GM12891 (cell line): ENCODE measurements at regions not wholly inside any gene's neighbourhood (a gene's known extent, or its start where the extent isn't known, plus 50 kb on each side); places are given as distances from the start of the nearest gene placed in this dataset.

Experiments used
- PAX5 ChIP-seq: IDR thresholded peaks from 2 replicates; pipeline ENCODE4 v1.6.1; 2011; ENCODE audit warnings: low read length, moderate library complexity, mild to moderate bottlenecking; ENCODE audit not compliant: insufficient read depth, severe bottlenecking
- POLR2A ChIP-seq: IDR thresholded peaks from 2 replicates; pipeline ENCODE4 v1.6.1; 2011; ENCODE audit warnings: low read depth, low read length, control low read depth
- POLR2AphosphoS5 ChIP-seq: IDR thresholded peaks from 2 replicates; pipeline ENCODE4 v1.6.1; 2011; ENCODE audit warnings: low read depth, low read length, control low read depth
- POU2F2 ChIP-seq: IDR thresholded peaks from 2 replicates; pipeline ENCODE4 v1.6.1; 2011; ENCODE audit warnings: low read depth, mild to moderate bottlenecking, control low read depth, low read length, moderate library complexity
- SPI1 ChIP-seq: IDR thresholded peaks from 2 replicates; pipeline ENCODE4 v1.6.1; 2011; ENCODE audit warnings: low read depth, low read length, control low read depth
- TAF1 ChIP-seq: IDR thresholded peaks from 2 replicates; pipeline ENCODE4 v1.6.1; 2011; ENCODE audit warnings: low read depth, low read length, control low read depth

DNA sequence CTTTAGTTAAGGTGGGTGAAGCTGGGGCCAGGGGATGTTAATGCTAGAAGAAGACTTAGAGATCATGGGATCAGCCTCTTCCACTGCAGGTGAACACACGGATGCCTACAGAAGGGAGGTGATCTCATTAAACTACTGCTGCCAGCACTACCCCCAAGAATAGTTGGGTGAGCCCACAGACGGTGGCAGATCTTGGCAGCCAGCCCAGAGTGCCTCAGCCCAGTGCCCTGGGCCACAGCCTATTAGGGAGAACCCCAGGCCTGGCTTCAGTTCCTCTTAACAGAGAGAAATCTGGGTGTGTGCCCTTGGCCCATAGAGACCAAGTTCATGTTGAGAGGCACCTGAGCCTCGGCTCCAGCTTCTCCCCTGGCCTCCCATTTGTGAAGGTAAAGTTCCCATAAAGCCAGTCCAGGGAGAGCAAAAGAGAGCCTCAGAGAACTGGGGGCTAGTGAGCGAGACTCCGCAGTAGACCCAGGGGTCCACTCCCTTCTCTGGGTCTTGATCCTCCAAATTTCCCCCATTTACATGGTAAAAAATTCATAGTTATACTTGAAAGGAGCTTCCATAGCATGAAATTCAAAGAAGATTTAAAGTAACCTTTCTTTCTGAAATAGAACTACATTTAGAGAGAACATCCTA lies 125.0 kb upstream of the CCND2 start:
- TF ChIP-seq POLR2A: no peak
- TF ChIP-seq TAF1: no peak
- TF ChIP-seq POLR2AphosphoS5: no peak
- peak; percentile 63; the same call in 1 of the 2 replicates for TF ChIP-seq POU2F2
- TF ChIP-seq SPI1: peak; percentile 97
- TF ChIP-seq PAX5: no peak
